ENCODE measurements at regions not wholly inside any gene's neighbourhood (a gene's known extent, or its start where the extent isn't known, plus 50 kb on each side); places are given as distances from the start of the nearest gene placed in this dataset.

- Mint-ChIP-seq H3K4me1 (peaks cover 6% of the 10 kb centered on the region), H3K36me3 (peaks cover under 1% of the 10 kb centered on the region), H3K9me3 (peaks cover 6% of the 10 kb centered on the region), H3K27ac (no peak overlapping the region), H3K27me3 (ENCODE audit: low read depth) (no peaks in the 10 kb centered on the region), H3K4me3 (no peak overlapping the region)
- no peak for DNase-seq (ENCODE audit: low spot score in 2 of 2, unreplicated experiment in 2 of 2)
- no peak for TF ChIP-seq CTCF (IDR thresholded peaks at IDR 0.05; ENCODE audit: unreplicated experiment)
Measured at GRCh38 chr6:115830895-115831294, 229.8 kb downstream of the FRK start.

- Mint-ChIP-seq H3K9me3 (peaks cover 15% of the 10 kb centered on the region), H3K4me1 (peaks cover 4% of the 10 kb centered on the region), H3K27me3 (ENCODE audit: low read depth) (peaks cover 5% of the 10 kb centered on the region), H3K36me3 (no peaks in the 10 kb centered on the region), H3K4me3 (no peak overlapping the region), H3K27ac (no peak overlapping the region)
- TF ChIP-seq CTCF (IDR thresholded peaks at IDR 0.05; ENCODE audit: unreplicated experiment): no peak
- no peak for DNase-seq (ENCODE audit: low spot score in 2 of 2, unreplicated experiment in 2 of 2)
Measured at GRCh38 chr6:115821798-115822197, 238.9 kb downstream of the FRK start.

GRCh38 chr6:115819506-115819905, 241.2 kb downstream of the FRK start:
- Mint-ChIP-seq H3K9me3 (peaks cover 15% of the 10 kb centered on the region), H3K4me3 (no peak overlapping the region), H3K27ac (no peak overlapping the region), H3K36me3 (no peaks in the 10 kb centered on the region), H3K27me3 (ENCODE audit: low read depth) (no peaks in the 10 kb centered on the region), H3K4me1 (peaks cover 4% of the 10 kb centered on the region)
- TF ChIP-seq CTCF (IDR thresholded peaks at IDR 0.05; ENCODE audit: unreplicated experiment): no peak
- no peak for DNase-seq (ENCODE audit: low spot score in 2 of 2, unreplicated experiment in 2 of 2)

- H3K9me3 Mint-ChIP-seq: peaks cover 15% of the 10 kb centered on the region
- TF ChIP-seq CTCF (IDR thresholded peaks at IDR 0.05; ENCODE audit: unreplicated experiment): no peak
- H3K36me3 Mint-ChIP-seq: no peaks in the 10 kb centered on the region
- no peak overlapping the region for H3K27ac Mint-ChIP-seq
- H3K4me1 Mint-ChIP-seq: peaks cover 4% of the 10 kb centered on the region
- no peak for DNase-seq (ENCODE audit: low spot score in 2 of 2, unreplicated experiment in 2 of 2)
- no peaks in the 10 kb centered on the region for H3K27me3 Mint-ChIP-seq (ENCODE audit: low read depth)
- no peak overlapping the region for H3K4me3 Mint-ChIP-seq
Measured at GRCh38 chr6:115817161-115817560, 243.5 kb downstream of the FRK start.

- Mint-ChIP-seq H3K27me3 (ENCODE audit: low read depth) (no peaks in the 10 kb centered on the region), H3K36me3 (no peaks in the 10 kb centered on the region), H3K27ac (no peak overlapping the region), H3K9me3 (peaks cover 7% of the 10 kb centered on the region), H3K4me1 (peaks cover 4% of the 10 kb centered on the region), H3K4me3 (no peak overlapping the region)
- no peak for DNase-seq (ENCODE audit: low spot score in 2 of 2, unreplicated experiment in 2 of 2)
- no peak for TF ChIP-seq CTCF (IDR thresholded peaks at IDR 0.05; ENCODE audit: unreplicated experiment)
Measured at GRCh38 chr6:115814907-115815306, 245.8 kb downstream of the FRK start.

- no peak overlapping the region for H3K27ac Mint-ChIP-seq
- H3K27me3 Mint-ChIP-seq (ENCODE audit: low read depth): no peaks in the 10 kb centered on the region
- H3K4me3 Mint-ChIP-seq: no peak overlapping the region
- no peaks in the 10 kb centered on the region for H3K9me3 Mint-ChIP-seq
- DNase-seq (ENCODE audit: low spot score in 2 of 2, unreplicated experiment in 2 of 2): no peak
- H3K4me1 Mint-ChIP-seq: no peaks in the 10 kb centered on the region
- H3K36me3 Mint-ChIP-seq: no peaks in the 10 kb centered on the region
- no peak for TF ChIP-seq CTCF (IDR thresholded peaks at IDR 0.05; ENCODE audit: unreplicated experiment)
Measured at GRCh38 chr6:115811541-115811940, 249.2 kb downstream of the FRK start.

Data from mesothelial cell of epicardium (in vitro differentiated cells).